Neural cell (in vitro differentiated cells): ENCODE measurements at regions not wholly inside any gene's neighbourhood (a gene's known extent, or its start where the extent isn't known, plus 50 kb on each side); places are given as distances from the start of the nearest gene placed in this dataset.

Experiments used
- H2AFZ ChIP-seq: fragments of 200-600, 300-800 bp; sonication (generic), shearing (Covaris generic); 2 replicates; pipeline ENCODE4 v1.6.0; 2014; ENCODE audit warnings: low read depth, mild to moderate bottlenecking, antibody characterized with exemption, low read length, moderate library complexity
- H3F3A ChIP-seq: fragments of 200-600 bp; shearing (Covaris generic); 2 replicates; pipeline ENCODE4 v1.6.1; 2016; ENCODE audit warnings: mild to moderate bottlenecking, moderate library complexity, mixed read lengths, antibody characterized with exemption, low read length; ENCODE audit not compliant: insufficient read depth, poor library complexity, severe bottlenecking
- H3K27ac ChIP-seq: fragments of 200-600, 300-800 bp; sonication (generic), shearing (Covaris generic); 2 replicates; pipeline ENCODE4 v1.5.1; 2014; ENCODE audit warnings: mild to moderate bottlenecking, low read length, moderate library complexity
- H3K27me3 ChIP-seq: fragments of 300-800, 200-600 bp; sonication (generic), shearing (Covaris generic); 2 replicates; pipeline ENCODE4 v1.6.0; 2014; ENCODE audit warnings: mild to moderate bottlenecking, low read depth, low read length, moderate library complexity; ENCODE audit not compliant: insufficient read depth
- H3K36me3 ChIP-seq: fragments of 300-800, 200-600 bp; sonication (generic), shearing (Covaris generic); 2 replicates; pipeline ENCODE4 v1.5.1; 2014; ENCODE audit warnings: mild to moderate bottlenecking, antibody characterized with exemption, low read length, moderate library complexity; ENCODE audit not compliant: insufficient read depth
- H3K4me2 ChIP-seq: fragments of 300-800, 200-600 bp; sonication (generic), shearing (Covaris generic); 2 replicates; pipeline ENCODE4 v1.6.0; 2014; ENCODE audit warnings: mild to moderate bottlenecking, low read length
- H3K4me3 ChIP-seq: fragments of 300-800, 200-600 bp; sonication (generic), shearing (Covaris generic); 2 replicates; pipeline ENCODE4 v1.5.1; 2014; ENCODE audit warnings: mild to moderate bottlenecking, low read length, moderate library complexity
- H3K79me2 ChIP-seq: fragments of 200-600 bp; shearing (Covaris generic); replicated peaks from 2 replicates; pipeline ENCODE4 v1.6.0; 2014; ENCODE audit warnings: mild to moderate bottlenecking, low read length, moderate library complexity; ENCODE audit not compliant: insufficient read depth
- H3K9ac ChIP-seq: fragments of 300-800, 200-600 bp; sonication (generic), shearing (Covaris generic); 2 replicates; pipeline ENCODE4 v1.6.1; 2016; ENCODE audit warnings: mild to moderate bottlenecking, low read length, mixed read lengths
- H3K9me2 ChIP-seq: fragments of 200-600 bp; shearing (Covaris generic); 2 replicates; pipeline ENCODE4 v1.6.1; 2016; ENCODE audit warnings: mild to moderate bottlenecking, low read length, mixed read lengths; ENCODE audit not compliant: insufficient read depth
- H3K9me3 ChIP-seq: fragments of 200-600, 300-800 bp; sonication (generic), shearing (Covaris generic); 2 replicates; pipeline ENCODE4 v1.6.1; 2016; ENCODE audit warnings: mild to moderate bottlenecking, mixed run types, low read length, moderate library complexity, mixed read lengths
- H4K20me1 ChIP-seq: fragments of 200-600 bp; shearing (Covaris generic); 2 replicates; pipeline ENCODE4 v1.6.1; 2016; ENCODE audit warnings: mild to moderate bottlenecking, mixed run types; ENCODE audit not compliant: insufficient read depth
- EP300 ChIP-seq: fragments of 450-650 bp; conservative IDR thresholded peaks from 2 replicates; pipeline ENCODE4 v1.6.1; 2014; ENCODE audit warnings: antibody characterized with exemption, mild to moderate bottlenecking, moderate library complexity; ENCODE audit not compliant: poor library complexity, severe bottlenecking
- EZH2 ChIP-seq: fragments of 200-600, 300-800 bp; shearing (Covaris generic), sonication (generic); IDR thresholded peaks from 2 replicates; pipeline ENCODE4 v1.6.1; 2014; ENCODE audit warnings: antibody characterized with exemption, low read length, borderline replicate concordance, mild to moderate bottlenecking; ENCODE audit not compliant: insufficient read depth, poor library complexity, severe bottlenecking
- MXI1 ChIP-seq: fragments of 450-650 bp; conservative IDR thresholded peaks from 2 replicates; pipeline ENCODE4 v1.6.1; 2014; ENCODE audit warnings: antibody characterized with exemption, mild to moderate bottlenecking; ENCODE audit not compliant: poor library complexity, severe bottlenecking
- POLR2AphosphoS5 ChIP-seq: IDR thresholded peaks from 2 replicates; pipeline ENCODE4 v1.6.1; 2012
- RAD21 ChIP-seq: fragments of 450-650 bp; conservative IDR thresholded peaks from 2 replicates; pipeline ENCODE4 v1.6.1; 2014; ENCODE audit warnings: antibody characterized with exemption, mild to moderate bottlenecking, moderate library complexity
- SMC3 ChIP-seq: fragments of 450-650 bp; conservative IDR thresholded peaks from 2 replicates; pipeline ENCODE4 v1.6.1; 2014; ENCODE audit warnings: antibody characterized with exemption, mild to moderate bottlenecking, moderate library complexity; ENCODE audit not compliant: poor library complexity
- TAF1 ChIP-seq: IDR thresholded peaks from 2 replicates; pipeline ENCODE4 v1.6.1; 2012; ENCODE audit warnings: low read depth
- TF ChIP-seq, protein P1 (sequence below): fragments of 450-650 bp; IDR thresholded peaks from 2 replicates; pipeline ENCODE4 v1.5.1; 2014; ENCODE audit warnings: antibody characterized with exemption, mild to moderate bottlenecking, moderate library complexity; ENCODE audit not compliant: poor library complexity, severe bottlenecking
- TF ChIP-seq, protein P2 (sequence below): IDR thresholded peaks from 2 replicates; pipeline ENCODE4 v1.6.1; 2012; ENCODE audit warnings: borderline replicate concordance

DNA sequence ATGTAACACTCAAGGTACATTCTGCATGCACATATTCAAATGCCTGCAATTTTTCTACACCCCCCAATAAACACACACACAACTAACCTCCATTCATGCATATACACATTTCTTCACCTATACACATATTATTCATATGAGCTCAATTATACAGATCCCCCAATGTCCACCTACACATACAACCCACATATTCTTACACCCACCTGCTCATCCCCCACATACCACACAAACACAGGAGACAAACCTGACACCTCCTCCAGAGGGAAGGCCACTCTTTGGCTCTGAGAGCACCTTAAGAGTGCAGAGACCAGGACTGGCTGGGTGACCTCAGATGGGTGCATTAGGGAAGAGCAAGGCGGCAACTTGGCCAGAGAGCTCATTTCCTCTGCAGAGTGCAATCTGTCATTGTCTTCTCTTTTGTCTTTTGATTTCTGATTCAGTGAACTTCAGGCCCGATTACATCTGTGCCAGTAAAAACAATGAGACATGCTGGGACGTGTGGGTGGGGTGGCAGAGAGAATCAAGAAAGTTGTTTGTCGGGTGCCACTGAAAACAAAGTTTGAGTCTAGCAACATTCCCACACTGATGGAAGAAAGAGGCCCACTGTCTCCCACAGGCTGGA is 208.4 kb downstream of the NXPE2 start:
- H2AFZ ChIP-seq, result no peak overlapping the region

DNA sequence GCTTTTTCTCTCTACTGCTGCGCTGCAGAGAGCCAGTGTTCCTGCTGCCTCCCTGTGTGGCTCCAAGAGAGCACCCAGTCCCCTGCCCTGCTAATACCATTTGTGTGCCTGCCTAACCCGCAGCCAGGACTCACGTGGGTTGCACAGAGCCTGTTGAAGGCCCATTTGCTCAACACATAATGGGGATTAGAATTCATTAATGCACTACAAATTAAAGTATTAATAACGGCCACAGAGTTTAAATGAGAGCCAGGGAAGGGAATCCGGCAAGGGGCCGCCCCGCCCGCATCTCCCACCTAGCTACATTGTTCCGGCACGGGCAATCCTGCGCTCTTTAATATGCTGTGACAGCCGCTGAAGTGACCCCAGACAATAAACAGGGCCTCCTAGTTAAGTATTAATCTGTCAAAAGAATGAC is 211.3 kb downstream of the NXPE2 start:
- Histone ChIP-seq H3K9me2 (no peaks in the 10 kb centered on the region), H4K20me1 (no peaks in the 10 kb centered on the region), H3K79me2 (no peaks in the 10 kb centered on the region), H2AFZ (no peak overlapping the region), H3K27ac (no peak overlapping the region), H3F3A (no peaks in the 10 kb centered on the region), H3K9ac (no peak overlapping the region), H3K4me2 (no peak overlapping the region), H3K4me3 (no peak overlapping the region), H3K9me3 (peaks cover 3% of the 10 kb centered on the region), H3K36me3 (no peaks in the 10 kb centered on the region), H3K27me3 (peaks cover 73% of the 10 kb centered on the region)
- TF ChIP-seq MXI1, result no peak
- no peak for TF ChIP-seq SMC3
- TF ChIP-seq, protein P1, sequence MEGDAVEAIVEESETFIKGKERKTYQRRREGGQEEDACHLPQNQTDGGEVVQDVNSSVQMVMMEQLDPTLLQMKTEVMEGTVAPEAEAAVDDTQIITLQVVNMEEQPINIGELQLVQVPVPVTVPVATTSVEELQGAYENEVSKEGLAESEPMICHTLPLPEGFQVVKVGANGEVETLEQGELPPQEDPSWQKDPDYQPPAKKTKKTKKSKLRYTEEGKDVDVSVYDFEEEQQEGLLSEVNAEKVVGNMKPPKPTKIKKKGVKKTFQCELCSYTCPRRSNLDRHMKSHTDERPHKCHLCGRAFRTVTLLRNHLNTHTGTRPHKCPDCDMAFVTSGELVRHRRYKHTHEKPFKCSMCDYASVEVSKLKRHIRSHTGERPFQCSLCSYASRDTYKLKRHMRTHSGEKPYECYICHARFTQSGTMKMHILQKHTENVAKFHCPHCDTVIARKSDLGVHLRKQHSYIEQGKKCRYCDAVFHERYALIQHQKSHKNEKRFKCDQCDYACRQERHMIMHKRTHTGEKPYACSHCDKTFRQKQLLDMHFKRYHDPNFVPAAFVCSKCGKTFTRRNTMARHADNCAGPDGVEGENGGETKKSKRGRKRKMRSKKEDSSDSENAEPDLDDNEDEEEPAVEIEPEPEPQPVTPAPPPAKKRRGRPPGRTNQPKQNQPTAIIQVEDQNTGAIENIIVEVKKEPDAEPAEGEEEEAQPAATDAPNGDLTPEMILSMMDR, result no peak
- TF ChIP-seq EZH2, result no peak
- no peak for TF ChIP-seq RAD21
- no peak for TF ChIP-seq EP300
- TF ChIP-seq, protein P2, sequence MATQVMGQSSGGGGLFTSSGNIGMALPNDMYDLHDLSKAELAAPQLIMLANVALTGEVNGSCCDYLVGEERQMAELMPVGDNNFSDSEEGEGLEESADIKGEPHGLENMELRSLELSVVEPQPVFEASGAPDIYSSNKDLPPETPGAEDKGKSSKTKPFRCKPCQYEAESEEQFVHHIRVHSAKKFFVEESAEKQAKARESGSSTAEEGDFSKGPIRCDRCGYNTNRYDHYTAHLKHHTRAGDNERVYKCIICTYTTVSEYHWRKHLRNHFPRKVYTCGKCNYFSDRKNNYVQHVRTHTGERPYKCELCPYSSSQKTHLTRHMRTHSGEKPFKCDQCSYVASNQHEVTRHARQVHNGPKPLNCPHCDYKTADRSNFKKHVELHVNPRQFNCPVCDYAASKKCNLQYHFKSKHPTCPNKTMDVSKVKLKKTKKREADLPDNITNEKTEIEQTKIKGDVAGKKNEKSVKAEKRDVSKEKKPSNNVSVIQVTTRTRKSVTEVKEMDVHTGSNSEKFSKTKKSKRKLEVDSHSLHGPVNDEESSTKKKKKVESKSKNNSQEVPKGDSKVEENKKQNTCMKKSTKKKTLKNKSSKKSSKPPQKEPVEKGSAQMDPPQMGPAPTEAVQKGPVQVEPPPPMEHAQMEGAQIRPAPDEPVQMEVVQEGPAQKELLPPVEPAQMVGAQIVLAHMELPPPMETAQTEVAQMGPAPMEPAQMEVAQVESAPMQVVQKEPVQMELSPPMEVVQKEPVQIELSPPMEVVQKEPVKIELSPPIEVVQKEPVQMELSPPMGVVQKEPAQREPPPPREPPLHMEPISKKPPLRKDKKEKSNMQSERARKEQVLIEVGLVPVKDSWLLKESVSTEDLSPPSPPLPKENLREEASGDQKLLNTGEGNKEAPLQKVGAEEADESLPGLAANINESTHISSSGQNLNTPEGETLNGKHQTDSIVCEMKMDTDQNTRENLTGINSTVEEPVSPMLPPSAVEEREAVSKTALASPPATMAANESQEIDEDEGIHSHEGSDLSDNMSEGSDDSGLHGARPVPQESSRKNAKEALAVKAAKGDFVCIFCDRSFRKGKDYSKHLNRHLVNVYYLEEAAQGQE, result no peak

More for the DNA sequence above, 208.4 kb downstream of the NXPE2 start:
- no peak overlapping the region for H3K27ac ChIP-seq
- no peaks in the 10 kb centered on the region for H3K36me3 ChIP-seq
- no peaks in the 10 kb centered on the region for H3F3A ChIP-seq
- TF ChIP-seq MXI1, result no peak
- TF ChIP-seq, protein P2, result no peak
- TF ChIP-seq, protein P1, result no peak
- TF ChIP-seq TAF1, result no peak
- TF ChIP-seq SMC3, result no peak
- TF ChIP-seq EZH2, result no peak
- no peak for TF ChIP-seq POLR2AphosphoS5
- TF ChIP-seq EP300, result no peak
- TF ChIP-seq RAD21, result no peak
- H3K27me3 ChIP-seq, result peaks cover 59% of the 10 kb centered on the region
- no peaks in the 10 kb centered on the region for H4K20me1 ChIP-seq
- no peaks in the 10 kb centered on the region for H3K79me2 ChIP-seq
- no peaks in the 10 kb centered on the region for H3K9me2 ChIP-seq
- no peak overlapping the region for H3K4me3 ChIP-seq
- no peak overlapping the region for H3K4me2 ChIP-seq
- H3K9ac ChIP-seq, result no peak overlapping the region
- peaks cover 3% of the 10 kb centered on the region for H3K9me3 ChIP-seq
